HG03097 (cell line): ENCODE measurements at regions not wholly inside any gene's neighbourhood (a gene's known extent, or its start where the extent isn't known, plus 50 kb on each side); places are given as distances from the start of the nearest gene placed in this dataset.

Source experiments
- ATAC-seq: cut with Tn5 transposase; IDR thresholded peaks from one replicate; pipeline ENCODE4 v1.9.1; 2021; ENCODE audit not compliant: unreplicated experiment, low FRiP score

DNA sequence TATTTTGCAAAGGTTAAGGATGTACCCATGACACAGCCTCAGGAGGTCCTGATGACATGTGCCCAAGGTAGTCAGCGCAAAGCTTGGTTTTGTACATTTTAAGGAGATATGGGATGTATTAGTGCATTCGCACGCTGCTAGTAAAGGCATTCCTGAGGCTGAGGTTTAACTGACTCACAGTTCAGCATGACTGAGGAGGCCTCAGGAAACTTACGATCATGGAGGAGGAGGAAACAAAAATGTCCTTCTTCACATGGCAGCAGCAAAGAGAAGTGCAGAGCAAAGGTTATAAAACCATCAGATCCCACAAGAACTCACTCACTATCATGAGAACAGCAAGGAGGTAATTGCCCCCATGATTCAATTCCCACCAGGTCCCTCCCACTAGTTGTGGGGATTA, 1017.4 kb downstream of the EFNB2 start:
- ATAC-seq, result no peak

DNA sequence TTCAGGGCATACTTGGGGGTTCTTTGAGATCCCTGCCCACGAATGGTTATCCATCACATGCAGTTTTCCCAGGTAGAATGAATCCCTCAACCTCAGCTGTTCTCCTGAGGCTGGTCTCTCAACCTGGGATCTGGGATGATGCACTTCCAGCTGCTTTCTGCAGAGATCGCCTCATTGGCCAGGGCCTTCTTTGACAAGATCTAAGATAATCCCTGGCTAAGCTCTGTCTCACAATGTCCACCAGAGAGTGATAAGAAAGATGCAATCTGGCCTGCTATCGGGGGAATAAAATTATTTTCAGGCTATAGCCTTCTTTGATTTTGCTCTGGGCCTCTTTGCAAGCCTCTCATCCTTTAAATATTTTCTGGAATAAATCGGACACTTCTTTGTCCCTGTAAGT, 1021.1 kb downstream of the EFNB2 start:
- no peak for ATAC-seq

DNA sequence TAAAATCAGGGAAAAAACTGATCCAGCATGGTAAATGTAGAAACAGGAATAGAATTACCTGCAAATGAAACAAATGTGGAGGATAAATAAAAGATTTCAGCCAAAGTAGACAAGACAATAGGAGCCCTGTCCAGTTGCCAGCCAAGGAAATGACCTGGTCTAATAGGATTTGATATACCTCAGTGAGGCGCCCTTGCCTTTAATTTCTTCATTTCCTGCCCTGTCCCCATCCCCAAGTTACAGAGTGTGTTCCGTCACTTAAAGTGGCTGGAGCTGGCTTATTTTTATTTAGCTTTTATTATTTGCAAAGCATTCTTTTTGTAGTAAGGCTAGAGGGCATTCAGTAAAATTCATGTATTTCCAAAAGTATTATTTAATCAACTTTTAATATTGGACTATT, 1022.0 kb downstream of the EFNB2 start:
- ATAC-seq, result no peak

DNA sequence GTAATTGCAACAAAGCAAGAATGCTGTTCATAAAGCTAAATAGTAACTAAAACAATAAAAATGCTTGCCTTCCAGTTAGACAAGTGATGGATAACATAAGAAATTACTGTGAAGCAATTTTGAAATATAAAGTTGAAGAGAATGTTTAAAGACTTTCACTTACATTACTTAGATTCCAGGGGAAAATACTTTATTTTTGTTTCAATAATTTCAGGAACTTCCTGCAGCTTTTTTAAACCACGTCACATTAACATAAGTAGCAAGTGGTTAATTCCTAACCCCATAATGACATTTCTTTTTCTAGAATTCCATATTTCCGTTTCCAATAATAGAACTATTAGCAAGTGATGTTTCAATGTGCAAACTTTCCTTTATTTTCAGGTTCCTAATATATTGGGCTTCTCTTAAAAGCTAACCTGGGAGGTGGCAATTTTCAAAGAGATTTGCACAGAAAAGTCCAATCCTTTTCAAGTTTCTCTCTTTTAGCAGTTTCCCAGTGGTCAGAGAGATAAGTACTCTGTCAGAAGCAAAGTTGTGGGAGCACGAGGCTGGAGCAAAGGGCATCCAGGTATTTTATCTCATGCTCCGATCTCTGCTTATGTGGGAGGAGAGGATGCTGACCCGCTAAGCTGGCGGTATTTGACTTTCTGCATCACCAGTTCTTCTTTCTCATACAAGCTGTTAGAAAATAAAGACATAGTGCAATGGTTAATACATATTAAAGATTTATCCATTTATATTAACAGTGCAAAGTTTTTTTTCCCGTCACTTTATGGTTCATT, 1025.3 kb downstream of the EFNB2 start:
- ATAC-seq, result no peak

DNA sequence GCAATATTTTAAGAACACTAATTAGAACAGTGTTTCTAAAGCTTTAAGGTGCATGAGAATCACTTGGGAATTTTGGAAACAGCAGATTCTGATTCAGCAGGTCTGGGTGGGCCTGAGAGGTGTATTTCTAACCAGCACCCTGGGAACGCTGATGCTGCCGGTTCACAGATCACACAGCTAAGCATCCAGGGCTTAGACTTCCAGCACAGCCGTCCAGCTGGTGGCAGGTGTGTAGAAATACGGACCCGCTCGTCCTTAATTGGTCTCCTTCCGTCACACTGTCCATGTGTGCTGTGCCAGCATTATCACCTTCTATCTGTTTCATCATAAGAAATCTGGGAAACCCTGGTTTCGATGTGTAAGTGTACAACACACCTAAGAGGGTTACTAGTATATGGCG, 1029.0 kb downstream of the EFNB2 start:
- ATAC-seq, result no peak

DNA sequence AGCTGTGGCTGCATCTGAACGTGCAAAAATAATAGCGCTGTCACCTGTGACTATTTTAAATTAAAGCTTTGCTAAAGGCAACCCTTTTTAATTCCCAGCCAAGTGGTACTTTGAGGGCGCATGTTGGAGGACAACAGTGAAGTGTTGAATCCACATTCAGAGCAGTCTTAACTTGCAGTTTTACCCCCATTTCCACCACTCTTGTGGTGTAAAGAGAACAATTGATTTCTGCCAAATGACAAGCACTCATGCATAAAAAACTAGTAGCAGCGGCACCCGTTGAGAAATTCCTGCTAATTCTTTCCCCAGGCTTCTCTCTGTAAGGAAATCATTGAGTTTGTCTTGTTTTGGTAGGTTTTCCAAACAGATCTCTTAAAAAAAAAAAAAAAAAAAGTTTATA, 1033.3 kb downstream of the EFNB2 start:
- no peak for ATAC-seq

DNA sequence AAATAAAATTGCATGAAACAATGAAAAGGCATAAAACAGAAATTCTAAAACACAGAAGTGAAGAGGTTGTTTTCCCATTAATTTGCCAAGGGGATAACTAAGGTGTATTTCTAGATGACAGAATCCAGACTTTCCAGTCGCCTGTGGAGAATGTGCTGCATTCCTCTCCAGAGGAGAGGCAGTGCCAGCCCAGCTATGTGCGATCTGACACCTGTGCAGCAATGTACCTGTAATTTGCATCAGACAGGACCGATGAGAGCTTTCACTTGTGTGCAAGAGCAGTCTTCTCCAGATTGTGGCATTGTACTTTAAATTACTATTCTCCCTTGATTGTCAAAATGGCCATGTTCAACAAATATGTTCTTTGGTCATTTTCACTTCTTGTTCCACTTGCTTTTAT, 1037.9 kb downstream of the EFNB2 start:
- ATAC-seq, result no peak

DNA sequence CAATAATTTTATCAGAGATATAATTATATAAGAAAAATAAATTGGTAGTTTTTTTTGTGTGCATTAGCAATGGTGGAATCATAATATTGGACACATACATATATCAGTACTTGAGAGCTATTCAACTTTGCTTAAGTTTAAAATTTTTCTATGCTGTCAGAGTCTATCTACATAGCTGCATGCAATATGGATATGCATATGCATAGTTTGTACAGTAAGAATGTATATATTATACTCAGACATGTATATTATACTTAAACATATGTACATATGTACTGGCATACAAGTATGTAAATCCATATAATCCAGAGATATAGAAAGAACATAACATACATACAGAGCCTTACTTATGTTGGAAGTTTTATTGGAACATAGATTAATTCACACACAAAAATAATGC, 1043.2 kb downstream of the EFNB2 start:
- ATAC-seq, result no peak

DNA sequence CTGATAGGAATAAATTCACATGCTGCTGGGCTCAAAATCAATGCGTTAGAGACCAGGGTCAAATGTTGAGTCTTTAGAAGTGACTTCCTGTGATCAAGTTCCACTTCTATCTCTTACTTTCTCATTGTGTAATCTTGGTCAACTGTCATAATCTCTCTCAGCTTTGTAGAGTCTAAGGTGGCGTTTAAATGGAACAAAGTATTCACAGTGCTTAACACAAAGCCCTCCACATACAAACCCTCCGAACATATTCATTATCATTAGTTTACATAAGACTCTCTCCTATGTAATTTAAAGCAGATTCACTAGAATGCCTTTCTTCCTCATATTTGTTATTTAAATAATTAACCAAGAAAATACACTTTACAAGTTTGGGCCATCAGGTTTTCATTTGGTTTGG, 1044.1 kb downstream of the EFNB2 start:
- ATAC-seq, result no peak

DNA sequence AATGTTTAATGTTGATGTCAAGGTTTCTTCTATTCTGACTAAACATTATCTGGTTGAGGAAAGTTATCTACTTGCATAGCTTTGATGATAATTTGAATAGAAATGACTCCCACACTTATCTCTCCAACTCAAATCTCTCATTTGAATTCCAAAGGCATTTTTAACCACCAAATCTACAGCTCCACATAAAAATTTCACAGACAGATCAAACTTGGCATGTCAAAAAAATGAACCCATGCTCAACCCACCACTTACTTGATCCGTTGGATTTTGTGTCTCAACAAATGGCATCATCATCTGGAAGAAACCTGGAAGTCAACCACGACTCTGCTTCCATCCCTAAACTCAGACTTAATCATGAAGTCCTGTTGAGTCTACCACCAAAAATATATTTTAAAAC, 1050.4 kb downstream of the EFNB2 start:
- no peak for ATAC-seq

DNA sequence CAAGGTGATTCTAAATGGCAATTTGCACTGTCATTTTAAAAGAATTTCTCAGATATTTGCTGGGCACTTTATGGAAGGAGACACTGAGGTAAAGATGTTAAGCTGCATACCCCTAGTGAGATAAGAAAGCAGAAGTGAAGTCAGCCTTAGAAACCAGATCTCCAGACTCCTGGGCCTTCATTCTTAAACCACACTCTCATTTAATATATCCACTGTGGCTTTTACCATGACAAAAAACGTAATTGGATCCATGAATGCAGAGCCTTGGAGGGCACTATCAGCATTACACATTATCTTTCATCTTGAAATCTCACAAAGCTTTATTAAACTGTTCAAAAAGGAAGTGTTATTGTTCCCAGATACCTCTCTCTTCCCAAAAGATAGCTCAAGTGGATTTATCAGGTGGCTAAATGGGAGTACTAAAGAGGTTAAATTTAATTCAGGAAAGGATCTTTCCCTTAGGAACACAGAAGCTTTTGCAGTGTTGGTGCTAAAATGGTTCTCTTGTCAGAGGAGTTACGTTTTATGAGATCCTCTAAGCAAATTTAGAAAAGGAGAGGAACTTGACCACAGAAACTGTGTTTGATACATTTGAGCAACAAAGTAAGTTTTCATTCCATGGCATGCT, 1060.4 kb downstream of the EFNB2 start:
- no peak for ATAC-seq

DNA sequence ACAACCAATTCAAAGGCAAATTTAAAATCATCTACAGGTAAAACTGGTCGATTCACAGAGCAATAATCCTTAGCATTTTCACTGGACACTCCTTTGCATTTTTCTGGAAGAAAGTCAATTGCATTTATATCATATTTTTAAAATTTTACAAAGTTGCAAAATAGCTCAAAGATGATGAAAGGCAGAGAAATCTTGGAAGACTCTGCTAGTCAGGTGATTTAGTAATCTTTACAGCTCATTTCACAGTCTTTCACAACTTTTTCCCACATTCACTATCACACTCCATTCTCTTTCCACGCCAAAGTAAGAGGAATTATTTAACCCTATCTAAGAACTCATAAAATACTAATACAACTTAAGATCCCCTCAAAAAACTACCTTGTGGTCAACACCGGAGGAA, 1063.8 kb downstream of the EFNB2 start:
- no peak for ATAC-seq

DNA sequence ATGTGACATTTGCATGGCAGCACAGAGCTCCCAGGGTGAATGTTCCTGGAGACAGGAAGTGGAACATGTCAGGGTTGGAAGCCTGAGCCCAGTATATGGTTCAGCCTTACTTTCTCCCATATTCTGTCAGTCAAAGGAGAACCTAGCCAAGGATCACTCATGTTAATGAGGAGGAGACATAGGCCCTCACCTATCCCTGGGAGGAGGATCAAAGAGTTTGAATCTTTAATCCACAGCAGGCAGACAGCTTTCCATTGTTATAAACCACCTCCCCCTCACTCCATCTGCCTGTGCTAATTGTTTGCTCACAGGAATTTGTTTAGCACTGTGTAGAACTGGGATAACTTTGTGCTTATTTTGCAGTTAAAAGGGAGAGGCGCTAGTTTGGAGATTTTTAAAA, 1069.1 kb downstream of the EFNB2 start:
- no peak for ATAC-seq

DNA sequence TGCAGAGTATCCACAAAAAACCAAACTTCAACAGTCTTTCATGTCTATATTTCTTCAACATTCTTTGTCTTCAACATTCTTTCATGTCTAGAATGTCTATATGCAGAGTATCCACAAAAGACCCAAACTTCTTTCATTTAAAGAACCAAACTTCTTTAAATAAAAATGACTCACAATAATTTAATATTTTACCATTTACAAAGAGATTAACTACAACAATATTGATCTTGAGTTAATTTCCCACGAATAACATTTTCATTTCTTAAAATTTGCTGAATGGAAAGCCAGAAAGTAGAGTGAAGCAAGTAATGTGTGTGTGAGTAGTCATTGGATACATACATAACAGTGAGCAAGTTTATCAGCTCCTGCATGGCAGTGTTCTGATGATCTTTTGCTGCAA, 1069.7 kb downstream of the EFNB2 start, which contains the start of gene DAOA:
Gene DAOA (plus strand): TSS at position 301 of the 400 bp plus-strand sequence.
- ATAC-seq, result no peak

DNA sequence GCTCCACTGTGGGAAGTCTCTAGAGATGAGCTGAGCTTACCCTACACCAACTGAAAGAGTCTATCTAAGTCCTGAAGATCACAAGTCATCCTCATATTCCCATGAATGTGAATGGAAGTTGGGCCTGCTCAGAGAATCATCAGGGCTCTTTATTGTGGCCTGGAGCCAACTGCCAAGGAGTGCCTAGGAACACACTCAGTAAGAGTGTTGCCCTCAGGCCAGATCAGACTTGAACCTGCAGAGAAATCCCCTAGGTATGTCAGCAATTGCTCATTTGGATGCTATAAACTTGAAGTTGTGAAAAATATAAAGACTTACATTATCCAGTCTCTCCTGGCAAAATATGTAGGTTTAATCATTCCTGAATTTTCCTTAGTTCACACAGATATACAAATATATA, 1070.2 kb downstream of the EFNB2 start:
- ATAC-seq, result no peak

DNA sequence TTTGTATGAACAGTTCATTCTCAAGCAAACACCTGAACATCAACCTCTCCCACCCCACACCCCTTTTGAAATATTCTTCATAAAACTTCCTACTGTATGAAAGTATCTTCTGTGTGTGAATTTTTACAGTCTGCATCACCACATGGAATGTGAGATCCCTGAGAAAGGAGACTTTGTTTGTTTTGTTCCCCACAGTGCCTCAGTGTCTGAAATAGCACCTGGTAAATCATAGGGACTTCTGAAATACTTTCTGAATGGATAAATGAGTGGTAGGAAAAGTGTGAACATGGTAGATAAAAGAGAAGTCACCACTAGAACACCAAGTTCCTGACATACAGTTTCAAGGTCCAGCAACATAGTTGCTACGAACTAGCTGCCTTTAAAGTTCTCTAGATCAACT, 1071.2 kb downstream of the EFNB2 start:
- ATAC-seq, result no peak

DNA sequence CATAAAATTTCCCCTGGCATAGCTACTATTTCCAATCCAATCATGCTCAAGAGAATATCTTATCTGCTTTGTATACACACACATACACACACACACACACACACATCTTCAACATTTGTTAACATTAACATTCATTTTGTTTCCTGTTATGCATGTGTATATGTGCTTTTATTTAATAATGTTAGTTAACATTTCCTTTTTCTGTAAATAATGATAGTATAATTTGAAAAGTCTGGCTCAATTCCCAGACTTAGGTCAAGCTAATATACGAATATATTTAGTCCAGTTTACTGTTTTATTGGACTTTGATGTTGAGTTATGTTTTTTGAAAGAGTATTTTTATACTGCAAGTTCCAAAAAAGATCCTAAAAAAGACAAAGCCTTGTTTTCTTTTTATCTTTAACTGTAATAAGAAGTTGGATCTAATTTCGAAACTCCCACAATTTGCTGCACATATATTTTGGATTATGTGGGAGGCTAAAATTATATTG, 1072.4 kb downstream of the EFNB2 start:
- ATAC-seq, result no peak

DNA sequence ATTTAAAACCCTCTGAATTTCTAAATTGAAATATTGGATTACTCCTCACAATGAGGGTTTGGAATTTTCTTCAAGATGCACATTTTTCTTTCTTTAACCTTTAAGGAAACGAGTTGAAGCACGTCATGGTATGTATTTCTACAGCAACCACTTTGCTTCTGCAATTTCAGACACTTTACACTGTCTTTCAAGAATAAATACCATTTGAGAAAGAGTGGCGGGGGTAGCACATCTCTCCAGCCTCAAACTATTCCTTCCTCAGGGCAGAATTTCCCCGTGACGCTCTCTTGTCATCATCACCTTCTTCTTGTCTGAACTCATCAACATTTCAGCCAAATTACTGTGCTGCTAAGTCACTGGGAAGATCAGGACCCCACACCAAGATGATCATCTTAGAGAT, 1073.4 kb downstream of the EFNB2 start:
- no peak for ATAC-seq

DNA sequence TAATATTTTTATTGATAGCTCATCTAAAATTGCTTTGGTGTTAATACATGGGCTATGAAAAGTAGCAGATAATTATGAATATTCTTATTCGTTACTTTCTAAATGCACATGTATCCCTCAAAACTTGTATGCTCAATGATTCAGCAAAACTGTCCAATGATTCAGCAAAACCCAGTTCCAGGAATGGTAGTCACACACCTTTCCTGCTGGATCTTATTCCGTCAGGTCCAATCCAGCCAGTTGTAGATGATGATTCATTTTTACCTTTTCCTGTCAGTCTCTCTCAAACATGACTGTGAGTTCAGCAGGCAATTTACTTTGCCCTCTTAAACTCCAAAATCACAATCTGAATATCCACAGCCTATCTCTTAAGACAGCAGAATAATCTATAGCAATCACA, 1082.6 kb downstream of the EFNB2 start:
- no peak for ATAC-seq

DNA sequence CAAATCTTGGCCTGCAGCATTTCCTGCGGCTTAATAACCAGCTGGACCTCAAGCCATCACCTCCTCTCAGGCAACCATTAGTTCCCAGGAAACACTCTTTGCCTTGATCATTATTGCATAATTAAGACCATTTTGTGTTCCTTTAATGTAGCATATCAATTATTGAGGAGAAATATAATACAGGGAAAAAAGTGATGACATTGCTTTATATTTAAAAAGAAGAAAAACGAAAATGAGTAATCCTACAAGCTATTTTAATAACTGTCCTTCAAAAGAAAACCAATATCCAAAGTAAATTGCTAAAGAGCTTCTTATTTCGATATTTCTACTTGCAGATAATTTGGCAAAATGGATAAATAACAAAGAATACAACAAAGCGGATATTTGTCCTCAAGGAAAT, 1084.7 kb downstream of the EFNB2 start:
- no peak for ATAC-seq

DNA sequence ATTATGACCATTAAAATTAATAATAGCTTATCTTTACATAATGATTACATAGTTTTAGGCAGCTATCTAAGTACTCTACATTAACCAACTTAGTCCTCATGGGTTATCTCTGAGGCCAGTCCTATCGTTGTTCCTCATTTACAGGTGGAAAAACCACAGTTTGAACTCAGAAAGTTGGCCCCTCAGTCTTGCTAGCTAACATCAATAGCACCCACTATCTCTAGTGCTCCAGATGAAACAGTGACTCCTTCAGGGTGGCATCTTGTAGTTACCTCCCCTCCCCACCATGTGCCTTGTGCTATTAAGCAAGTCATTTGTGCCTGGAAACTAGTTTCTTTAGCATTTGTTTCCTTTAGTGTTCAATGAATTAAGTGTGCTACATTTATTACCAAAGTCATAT, 1086.7 kb downstream of the EFNB2 start:
- no peak for ATAC-seq

DNA sequence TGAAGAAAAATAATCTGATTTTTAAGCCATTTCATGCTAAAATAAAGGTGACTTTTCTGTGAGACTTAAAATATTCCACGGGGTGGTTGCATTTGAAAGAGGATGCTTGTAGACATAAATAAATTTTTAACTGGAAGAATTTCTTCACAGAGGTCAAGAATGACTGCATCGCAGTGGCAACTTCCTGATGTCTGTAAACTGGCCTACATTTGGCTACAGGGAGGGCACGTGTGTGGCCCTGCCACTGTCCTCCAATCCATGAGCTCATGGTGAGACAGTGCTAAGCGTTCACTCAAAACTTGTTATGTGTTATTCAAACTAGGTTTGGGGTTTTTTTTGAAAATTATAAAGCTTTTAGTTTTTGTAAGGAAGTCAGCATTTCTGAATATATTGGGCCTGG, 1089.3 kb downstream of the EFNB2 start:
- no peak for ATAC-seq
